GM12875 (cell line): ENCODE measurements at regions not wholly inside any gene's neighbourhood (a gene's known extent, or its start where the extent isn't known, plus 50 kb on each side); places are given as distances from the start of the nearest gene placed in this dataset.

Source experiments
- H3K4me3 ChIP-seq: one replicate; pipeline ENCODE4 v1.5.1; 2011; ENCODE audit warnings: low read depth, low read length, control low read depth
- TF ChIP-seq, protein P1 (sequence below): IDR thresholded peaks from 2 replicates; pipeline ENCODE4 v1.5.1; 2011; ENCODE audit warnings: low read depth, mild to moderate bottlenecking, control low read depth, inconsistent platforms, low read length, moderate library complexity, borderline replicate concordance; ENCODE audit not compliant: insufficient read depth

DNA sequence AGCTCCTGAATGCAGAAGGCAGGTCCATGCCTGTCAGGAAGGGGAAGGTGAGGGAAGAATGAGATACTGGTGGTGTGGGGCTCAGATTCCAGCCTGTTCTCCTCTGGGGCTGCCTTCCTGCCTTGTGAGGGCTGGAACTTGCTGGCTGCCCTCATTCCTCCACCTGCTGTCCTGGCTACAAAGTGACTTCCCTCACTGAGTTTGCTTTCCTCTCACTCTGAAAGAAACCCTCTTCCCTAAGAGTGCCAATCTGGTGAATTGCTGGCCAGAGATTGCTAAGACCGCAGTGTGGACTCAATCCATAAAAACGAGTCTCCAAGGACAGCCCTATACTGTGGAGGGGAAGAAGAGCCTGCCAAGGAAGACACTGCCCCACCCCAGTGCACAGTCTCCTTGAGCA is 664.4 kb upstream of the HS6ST1 start:
- TF ChIP-seq, protein P1, sequence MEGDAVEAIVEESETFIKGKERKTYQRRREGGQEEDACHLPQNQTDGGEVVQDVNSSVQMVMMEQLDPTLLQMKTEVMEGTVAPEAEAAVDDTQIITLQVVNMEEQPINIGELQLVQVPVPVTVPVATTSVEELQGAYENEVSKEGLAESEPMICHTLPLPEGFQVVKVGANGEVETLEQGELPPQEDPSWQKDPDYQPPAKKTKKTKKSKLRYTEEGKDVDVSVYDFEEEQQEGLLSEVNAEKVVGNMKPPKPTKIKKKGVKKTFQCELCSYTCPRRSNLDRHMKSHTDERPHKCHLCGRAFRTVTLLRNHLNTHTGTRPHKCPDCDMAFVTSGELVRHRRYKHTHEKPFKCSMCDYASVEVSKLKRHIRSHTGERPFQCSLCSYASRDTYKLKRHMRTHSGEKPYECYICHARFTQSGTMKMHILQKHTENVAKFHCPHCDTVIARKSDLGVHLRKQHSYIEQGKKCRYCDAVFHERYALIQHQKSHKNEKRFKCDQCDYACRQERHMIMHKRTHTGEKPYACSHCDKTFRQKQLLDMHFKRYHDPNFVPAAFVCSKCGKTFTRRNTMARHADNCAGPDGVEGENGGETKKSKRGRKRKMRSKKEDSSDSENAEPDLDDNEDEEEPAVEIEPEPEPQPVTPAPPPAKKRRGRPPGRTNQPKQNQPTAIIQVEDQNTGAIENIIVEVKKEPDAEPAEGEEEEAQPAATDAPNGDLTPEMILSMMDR: no peak
- H3K4me3 ChIP-seq: no peak overlapping the region

DNA sequence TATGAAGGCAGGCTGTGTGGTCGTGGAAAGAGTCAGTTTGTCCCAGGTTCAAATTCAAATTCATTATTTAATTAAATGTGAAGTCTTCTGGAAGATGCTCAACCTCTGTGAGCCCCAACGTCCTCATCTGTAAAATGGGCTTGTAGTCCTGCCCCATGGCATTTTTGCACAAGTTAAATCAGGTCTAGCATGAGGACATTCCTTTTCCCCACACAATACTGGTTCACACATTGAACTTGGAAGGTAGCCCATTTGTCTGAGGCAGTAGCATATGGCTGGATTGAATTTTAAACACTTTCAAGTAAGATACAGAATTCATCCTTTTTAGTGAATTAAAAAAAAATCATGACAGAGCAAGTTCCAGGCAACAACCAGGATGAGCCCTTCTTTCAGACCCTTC is 665.4 kb upstream of the HS6ST1 start:
- H3K4me3 ChIP-seq: no peak overlapping the region
- TF ChIP-seq, protein P1: no peak

DNA sequence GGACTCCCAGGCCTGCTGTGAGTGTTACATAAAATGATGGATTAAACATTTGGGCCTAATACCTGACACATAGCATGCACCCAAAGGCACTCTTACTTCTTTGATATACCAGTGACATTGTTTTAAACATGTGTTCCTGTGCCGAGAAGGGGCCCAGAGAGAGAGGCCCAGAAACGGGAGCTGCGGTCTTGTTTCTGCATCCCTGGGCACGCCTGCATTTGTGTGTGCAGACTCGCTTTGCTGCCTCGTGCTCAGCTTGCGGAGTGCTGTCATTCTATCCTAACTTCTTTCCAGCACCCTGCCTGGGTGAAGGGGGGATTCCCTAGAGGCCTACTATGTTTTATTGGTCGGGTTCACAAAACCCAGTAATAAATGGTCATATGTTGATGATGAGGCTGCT is 666.2 kb upstream of the HS6ST1 start:
- no peak overlapping the region for H3K4me3 ChIP-seq
- TF ChIP-seq, protein P1: no peak

DNA sequence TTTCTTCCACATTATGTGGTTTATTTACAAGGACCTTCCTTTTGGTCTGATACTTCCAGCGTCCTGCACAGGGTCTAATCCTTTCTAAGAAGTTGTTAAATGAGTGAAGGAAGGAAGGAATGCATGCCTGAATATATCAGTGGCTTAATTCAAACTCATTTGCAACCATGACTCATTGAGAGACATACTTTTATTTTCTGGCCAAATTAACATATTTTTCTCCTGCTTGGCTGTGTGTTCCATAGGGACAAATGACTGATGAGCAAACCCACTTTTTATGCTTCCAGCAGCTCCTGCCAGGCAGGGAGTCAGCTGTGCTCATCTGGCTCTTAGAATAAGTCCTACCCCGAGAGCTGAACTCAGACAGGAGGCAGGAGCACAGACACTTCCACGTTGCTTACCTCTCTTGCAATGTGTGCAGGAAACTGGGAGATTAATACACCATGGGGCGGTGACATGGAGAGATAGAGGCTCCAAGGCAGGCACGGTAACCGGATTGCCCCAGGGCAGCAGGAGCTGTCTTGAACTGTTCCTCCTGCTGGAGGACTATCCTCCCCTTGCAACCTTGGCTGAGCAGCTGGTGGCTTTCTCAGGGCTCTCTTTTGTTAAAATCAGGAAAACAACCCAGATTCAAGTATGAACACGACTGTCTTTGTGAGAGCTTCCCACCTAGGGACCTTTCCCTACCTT is 667.5 kb upstream of the HS6ST1 start:
- TF ChIP-seq, protein P1: no peak
- H3K4me3 ChIP-seq: no peak overlapping the region

DNA sequence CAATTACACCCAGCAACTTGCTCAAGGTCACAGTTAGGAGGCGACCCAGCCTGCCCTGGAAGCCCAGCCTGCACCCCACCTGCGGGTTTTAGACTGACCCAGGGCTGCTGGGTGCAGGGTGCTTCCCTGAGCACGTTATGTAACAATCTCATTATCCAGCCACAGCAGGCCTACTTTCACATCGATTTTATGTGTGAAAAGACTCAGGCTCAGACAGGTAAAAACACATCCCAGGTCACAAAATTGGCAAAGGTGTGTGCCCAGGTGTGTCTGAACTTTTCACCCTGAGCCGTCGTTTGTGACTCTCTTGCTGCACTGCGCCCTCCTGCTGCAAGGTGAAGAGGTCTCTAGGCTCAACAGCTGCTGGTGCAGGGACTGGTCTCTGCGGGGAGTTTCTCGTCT is 668.2 kb upstream of the HS6ST1 start:
- TF ChIP-seq, protein P1: no peak
- H3K4me3 ChIP-seq: no peak overlapping the region

DNA sequence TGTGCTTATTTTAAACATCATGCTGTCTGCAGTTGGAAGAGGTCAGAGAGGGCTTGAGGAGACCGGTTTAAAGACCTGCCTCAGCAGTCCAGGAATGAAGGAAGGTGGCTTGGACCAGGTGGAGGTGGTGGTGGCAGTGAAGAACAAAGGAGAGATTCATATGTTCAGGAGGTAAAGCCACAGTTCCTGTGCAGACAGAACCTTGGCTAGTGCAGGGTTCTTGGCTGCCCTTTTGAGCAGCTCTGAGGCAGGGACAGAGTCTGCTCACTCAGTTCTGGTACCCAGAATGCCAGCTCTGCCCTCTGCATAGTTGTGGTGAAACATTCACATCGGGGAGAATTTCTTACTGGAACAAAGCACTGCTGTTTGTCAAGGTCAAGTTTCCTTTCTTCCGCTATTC is 669.7 kb upstream of the HS6ST1 start:
- TF ChIP-seq, protein P1: no peak
- no peak overlapping the region for H3K4me3 ChIP-seq

DNA sequence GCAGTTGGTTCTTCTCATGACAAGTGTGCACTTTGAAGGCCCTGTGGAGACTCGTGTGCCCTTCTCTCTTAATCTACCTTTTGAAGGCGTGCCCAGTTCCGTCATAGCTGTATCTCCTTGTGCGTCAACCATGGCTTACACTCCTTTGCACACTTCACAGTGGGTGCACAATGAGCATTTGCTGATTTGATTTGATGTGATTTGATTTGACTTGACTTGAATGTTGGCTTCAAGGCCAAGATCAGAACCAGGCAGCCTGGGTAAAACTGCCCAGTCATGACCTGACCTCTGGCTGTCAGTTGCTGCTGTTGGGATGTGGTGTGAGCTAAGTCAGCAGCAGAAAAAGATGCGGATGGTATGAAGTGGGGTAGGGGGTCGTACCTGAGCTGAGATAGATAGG is 670.3 kb upstream of the HS6ST1 start:
- H3K4me3 ChIP-seq: no peak overlapping the region
- TF ChIP-seq, protein P1: no peak
